Fibroblast of skin of back (primary cell): ENCODE measurements at regions not wholly inside any gene's neighbourhood (a gene's known extent, or its start where the extent isn't known, plus 50 kb on each side); places are given as distances from the start of the nearest gene placed in this dataset.

ENCODE experiments used
- DNase-seq: peaks from one replicate; pipeline ENCODE4 v3.0.0-alpha.2; 2013

- DNase-seq = no peak
These were observed 376.9 kb downstream of the PPP3CA start for GRCh38 chr4:100970414-100970813.

- DNase-seq = no peak
These were observed 377.4 kb downstream of the PPP3CA start for GRCh38 chr4:100969925-100970324.

DNA sequence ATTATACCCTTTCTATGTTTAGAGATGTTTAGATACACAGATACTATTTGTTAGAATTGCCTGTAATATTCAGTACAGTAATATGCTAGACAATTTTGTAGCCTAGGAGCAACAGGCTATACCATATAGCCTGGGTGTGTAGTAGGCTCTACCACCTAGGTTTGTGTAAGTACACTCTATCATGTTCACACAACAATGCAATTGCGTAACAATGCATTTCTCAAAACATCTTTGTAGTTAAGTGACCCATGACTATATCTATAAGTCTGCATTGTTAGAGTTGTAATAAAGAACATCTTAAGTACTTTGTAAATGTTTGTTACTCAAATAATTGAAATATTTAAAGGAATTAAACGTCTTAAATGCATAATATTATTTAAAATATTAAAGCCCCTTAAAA, 379.3 kb downstream of the PPP3CA start:
- no peak for DNase-seq

- DNase-seq = no peak
These were observed 383.7 kb downstream of the PPP3CA start for GRCh38 chr4:100963627-100964026.

DNA sequence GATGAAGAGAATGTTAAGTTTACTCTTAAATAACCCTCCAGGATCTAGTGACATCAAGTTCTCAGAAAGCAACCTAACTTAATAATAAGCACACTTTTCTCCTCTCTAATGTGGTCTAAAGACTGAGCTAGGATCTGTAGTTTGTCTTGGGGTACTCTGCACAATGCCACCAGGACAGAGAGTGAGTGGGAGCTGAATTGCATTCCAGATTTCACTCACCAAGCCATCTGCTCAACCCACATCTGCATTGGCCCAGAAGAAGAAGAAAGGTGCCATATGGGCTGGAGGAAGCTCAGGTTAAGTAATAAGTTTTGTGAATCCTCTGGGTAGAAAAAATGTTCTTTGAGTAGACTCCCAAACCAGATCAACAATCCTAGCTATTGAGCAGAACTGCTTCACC, 384.6 kb downstream of the PPP3CA start:
- no peak for DNase-seq

- no peak for DNase-seq
These were observed 387.1 kb downstream of the PPP3CA start for GRCh38 chr4:100960232-100960631.

GRCh38 chr4:100954046-100954445, 393.3 kb downstream of the PPP3CA start:
- DNase-seq = no peak

DNA sequence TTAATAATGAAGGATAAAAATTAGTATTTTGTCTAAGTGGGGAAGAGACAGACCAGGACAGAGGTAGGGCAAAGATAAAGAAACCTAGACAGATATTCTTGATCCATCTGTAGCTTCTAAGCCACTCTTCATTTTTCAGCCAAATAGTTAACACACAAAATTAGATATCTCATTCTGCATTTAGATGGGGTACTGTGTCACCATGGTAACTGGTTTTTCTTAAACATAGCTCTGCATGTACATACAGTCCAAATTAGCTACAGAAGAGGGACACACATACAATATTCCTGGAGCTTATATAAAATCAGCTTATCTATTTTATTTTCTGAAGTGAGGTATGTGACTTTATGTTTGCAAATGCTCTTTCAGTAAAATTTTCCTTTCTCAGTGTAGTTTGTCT, 393.7 kb downstream of the PPP3CA start:
- DNase-seq = no peak

- no peak for DNase-seq
These were observed 394.7 kb downstream of the PPP3CA start for GRCh38 chr4:100952590-100952989.

DNA sequence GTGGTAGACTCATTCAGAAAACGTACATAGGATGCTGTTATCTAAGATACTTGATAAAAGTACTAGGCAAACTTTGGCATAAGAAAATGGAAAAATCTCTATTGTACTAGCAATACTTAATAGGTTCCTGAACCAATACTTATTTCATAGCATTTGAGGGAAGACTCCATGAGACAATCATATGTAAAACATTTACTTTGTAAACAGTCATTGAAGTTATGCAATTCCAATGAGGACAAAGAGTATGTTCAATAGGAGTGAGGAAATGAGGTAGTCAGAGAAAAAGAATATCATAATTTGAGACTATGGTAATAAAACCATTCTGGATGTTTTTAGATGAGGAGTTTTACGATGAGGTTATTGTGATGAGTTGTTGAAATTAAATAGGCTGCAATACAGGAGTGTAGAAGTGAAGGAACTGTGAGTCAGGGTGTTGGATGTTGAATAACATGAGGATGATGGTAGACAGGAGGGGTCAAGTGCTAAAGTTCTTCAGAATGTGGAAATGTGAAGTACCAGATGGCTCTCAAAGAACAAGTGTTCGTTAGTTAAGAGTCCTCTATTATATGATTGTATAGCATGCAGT, 397.9 kb downstream of the PPP3CA start:
- DNase-seq = no peak

DNA sequence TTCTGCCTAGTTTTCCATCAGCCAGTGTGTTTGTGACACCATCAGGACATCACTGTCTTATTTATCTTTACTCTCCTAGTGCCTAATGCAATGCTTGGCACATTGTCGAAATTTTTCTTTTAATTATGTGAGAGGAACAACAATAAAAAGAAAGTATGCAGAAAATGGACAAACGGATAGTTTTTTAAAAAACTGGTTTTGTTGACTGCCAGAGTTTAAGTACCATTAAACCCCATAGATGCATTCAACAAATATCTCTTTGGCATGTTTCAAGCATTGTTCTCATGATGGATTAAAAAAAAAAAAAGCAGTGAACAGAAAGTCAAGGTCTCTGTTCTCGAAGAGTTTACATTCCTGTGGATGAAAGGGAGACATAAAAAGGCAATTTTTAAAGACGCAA, 398.4 kb downstream of the PPP3CA start:
- no peak for DNase-seq

DNA sequence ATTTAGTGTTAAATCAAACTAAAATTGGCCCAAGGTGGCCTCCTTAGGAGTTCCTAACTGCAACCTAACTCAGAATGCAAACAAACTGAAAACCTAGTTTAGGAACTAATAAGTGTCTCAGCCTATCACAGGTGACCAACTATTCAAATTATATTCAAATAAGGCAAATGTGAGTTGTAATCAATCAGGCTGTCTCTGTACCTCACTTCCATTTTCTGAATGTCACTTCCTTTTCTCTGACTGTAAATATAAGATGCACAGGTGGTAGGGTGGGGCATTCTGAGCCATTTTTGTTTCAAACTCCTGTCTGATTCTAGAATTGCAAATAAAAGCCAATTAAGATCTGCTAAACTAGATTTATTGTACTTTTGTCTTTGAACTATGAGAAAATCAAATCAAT, 401.5 kb downstream of the PPP3CA start:
- no peak for DNase-seq

DNA sequence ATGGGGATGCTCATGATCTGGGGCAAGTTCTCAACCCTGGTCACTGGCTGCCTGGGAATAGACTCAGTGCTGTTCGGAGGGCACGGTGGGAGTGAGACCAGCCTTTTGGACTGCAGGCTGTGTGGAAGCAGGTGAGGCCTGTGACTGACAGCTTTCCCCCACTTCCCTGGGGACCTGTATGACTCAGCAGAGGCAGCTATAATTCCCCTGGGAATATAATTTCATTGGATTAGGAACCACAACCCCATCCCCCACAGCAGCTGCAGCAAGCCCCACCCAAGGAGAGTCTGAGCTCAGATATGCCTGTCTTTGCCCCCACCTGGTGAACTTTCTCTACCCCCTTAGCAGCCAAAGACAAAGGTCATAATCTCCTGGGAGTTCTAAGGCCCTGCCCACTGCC, 408.6 kb downstream of the PPP3CA start:
- no peak for DNase-seq

DNA sequence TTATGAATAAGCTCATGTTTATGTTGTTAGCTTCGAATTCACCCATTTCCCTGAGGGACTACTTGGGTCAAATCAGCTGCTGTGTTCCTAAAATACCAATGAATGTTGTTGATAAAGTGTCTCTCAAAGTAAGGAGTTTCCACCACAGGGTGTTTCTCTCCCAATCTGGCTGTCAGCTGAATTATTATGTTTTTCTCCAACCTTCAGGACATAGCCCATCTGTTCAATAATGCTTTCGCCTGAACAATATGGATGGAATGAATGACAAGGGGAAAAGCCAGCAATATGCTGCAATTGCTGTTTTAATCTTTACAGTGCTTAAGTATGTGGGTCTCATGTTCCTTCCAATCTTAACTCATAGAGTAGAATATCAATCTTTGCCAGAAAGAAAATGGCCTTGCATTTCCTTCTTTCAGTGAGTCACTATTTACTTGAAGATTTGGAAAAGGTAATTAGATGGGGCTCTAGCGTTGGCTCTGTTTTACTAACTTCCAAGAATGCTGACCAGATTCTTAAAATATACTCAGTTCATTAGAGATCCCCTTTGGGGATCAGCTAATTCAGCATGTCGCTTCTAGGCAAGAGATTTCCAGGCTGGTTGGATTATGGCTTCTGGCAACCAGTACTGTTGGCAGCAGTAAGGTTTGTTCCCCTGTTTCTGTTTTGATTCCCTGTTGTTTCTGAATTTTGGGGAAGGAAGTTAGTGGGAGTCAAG, 410.5 kb downstream of the PPP3CA start:
- no peak for DNase-seq

GRCh38 chr4:100935090-100935489, 412.2 kb downstream of the PPP3CA start:
- DNase-seq = peak; percentile 3

- DNase-seq = no peak
These were observed 413.7 kb downstream of the PPP3CA start for GRCh38 chr4:100933628-100934027.

- no peak for DNase-seq
These were observed 411.9 kb upstream of the EMCN start for GRCh38 chr4:100929758-100930157.

GRCh38 chr4:100929135-100929534, 411.3 kb upstream of the EMCN start:
- DNase-seq = no peak

DNA sequence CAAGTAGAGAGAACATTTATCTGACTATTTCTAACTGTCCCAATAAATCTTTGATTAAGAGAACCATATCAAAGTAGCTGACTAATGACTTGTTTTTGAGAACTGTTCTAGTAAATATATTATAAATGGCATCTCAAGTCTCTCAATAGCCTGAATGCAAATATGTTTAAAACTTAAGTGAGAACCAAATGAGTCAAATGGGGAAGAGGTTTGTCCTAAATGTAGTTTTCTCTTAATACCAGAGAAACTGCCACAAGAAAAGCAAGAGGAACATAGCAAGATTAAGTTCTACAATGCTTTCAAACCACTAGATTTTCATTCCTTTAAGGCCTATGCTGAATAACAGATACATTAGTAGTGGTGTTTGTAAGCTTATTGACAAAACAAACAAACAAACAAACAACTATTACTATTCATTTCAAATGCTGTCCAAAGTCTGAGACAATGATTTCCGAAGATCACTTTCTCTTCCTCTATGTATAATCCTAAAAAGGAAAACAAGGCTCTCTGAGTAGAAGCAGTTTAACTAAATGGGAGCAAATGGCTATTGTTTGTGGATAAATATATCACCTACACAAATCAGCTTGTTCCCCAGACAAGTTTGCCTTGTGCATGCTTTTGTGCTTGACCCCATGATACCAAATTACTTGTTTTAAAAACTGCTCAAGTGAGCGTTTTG, 408.4 kb upstream of the EMCN start:
- DNase-seq = no peak

- no peak for DNase-seq
These were observed 395.9 kb upstream of the EMCN start for GRCh38 chr4:100913685-100914084.

- no peak for DNase-seq
These were observed 390.7 kb upstream of the EMCN start for GRCh38 chr4:100908540-100908939.

DNA sequence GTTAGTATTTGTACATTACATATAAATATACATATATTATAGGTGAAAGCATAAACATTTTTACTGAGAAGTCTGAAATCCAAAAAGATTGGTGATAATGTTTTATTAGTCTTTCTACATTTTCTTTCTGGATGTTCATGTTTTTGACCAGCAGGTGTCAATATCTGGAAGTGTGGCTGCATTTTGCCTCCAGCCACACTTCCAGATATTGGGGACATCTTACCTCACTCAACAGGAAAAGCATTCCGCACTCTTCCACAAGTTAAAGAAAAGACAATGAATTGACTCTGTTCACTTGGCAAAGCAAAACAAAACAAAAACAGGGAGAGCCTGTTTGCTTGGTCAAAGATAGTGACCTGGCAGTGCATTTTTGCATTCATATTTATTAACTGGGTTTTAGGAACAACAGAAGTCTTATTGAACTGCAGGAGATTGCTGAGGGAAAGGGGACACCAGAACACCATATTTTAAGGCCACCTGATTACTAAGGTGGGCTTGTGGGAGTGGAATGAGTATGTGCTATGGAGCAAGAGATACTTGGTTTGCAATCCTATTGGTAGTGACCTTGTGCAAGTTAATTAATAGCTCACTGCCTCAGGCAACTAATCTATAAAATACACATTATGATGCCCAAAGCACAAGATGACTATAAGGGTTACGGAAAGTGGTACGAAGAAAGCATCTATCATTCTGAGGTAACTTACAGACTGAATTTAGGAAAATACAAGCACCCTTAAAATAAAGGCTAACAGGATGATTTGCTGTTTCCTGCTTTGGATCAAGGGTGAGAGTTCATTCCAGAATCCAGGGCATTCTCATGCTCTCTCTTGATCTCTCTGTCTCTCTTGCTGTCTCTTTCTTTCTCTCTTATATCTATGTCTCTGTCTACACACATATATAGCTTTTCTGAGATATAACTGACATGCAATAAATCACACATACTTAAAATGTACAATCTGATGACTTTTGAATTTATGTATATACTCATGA, 389.9 kb upstream of the EMCN start:
- DNase-seq = peak; percentile 15

DNA sequence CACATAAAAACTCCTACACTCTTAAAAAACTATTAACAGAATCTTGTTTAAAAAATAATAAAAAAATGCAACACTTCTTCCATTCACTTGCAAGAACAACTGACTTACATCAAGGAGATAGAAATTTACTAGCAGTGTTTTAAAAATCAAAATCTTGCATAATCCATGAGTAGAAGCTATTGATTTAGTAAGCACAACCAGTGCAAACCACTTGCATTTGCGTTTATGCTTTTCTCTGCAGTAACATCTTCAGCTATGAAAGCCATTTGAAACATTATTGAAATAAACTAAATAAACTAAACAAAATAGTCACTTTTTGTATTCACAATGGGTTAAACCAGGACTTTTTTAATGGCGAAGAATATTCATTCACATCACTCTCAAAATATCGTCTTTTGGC, 389.2 kb upstream of the EMCN start:
- no peak for DNase-seq
